IPS DF 4.7 (cell line): ENCODE measurements at regions not wholly inside any gene's neighbourhood (a gene's known extent, or its start where the extent isn't known, plus 50 kb on each side); places are given as distances from the start of the nearest gene placed in this dataset.

ENCODE experiments used
- DNase-seq: peaks from one replicate; pipeline ENCODE4 v3.0.0-alpha.2; 2013; ENCODE audit warnings: low spot score; ENCODE audit errors: extremely low read depth

DNA sequence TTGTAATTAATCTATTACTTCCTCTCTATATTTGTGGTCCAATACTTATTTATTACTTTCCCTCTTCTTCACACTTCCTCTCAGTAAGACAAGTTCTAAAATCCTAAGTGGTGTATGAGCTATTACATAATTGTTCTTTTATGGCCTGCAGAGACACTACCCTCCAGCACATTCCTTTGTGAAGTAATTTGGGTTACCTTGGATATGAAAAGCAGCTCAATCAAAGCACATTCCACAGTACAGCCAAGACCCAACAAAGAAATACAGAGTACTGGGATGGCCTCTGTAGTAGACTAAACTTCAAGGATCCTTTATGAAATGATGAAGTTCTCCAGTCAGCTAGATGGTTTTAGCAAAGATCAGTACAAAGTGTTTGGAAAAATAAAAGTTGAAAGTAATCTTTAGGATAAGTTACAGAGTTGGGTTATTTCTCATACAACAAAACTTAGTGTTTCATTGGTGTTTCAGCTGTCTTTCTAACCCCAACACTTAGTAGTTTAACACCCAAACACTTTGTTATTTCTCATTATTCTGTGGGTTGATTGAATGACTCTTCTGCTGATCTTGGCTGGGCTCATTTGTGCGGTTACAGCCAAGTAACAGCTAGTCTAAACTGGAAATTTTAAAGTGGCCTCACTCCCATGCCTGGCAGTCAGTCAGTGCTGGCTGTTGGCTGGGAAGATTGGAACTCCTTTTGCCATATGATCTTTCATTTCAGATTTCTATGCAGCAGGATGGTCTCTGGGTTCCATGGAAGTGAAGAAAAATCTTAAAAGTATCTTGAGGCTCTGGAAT lies 161.5 kb upstream of the POU3F2 start:
- DNase-seq, result no peak

DNA sequence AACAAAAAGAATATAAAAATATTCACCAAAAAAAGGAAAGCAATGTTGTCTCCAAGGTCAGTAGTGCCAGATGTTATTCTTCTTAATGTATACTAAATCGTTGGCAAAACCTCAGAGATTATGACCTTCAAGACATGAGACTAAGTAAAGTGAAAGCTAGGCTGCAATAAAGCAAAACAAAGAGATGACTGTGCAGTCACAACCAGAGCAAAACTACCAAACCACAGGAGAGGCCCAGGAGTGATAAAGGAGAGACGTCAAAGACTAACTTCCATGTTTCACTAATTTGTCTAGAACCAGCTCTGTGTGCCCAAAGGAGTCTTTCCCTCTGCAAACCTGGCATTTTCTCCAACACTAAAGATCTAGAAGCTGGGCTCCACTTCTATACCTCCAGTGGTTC lies 155.9 kb upstream of the POU3F2 start:
- no peak for DNase-seq

DNA sequence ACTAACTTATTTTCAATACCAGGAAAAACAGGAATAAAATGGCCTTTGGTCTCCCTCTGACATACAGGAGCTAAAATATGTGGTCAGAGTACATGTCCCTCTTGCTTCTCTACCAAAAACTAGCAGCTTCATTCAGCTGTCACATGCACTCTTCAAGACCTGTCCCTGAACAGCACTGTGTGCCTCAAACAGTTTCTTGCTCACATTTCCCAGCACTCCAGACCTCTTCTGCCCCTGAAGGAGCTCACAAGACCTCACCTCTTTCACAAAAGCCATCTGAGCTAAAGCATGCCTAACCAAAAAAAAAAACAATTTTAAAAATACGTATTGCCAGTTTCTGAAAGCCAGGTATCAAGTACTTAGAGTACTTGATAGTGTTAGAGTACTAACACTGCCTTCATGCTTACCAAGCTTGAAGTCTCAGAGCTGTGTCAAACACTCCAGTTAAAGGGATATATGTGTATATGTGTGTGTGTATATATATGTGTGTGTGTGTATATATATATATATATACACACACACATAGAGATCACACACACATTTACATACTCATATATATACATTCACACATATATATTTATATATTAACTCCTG lies 148.3 kb upstream of the POU3F2 start:
- DNase-seq, result no peak

DNA sequence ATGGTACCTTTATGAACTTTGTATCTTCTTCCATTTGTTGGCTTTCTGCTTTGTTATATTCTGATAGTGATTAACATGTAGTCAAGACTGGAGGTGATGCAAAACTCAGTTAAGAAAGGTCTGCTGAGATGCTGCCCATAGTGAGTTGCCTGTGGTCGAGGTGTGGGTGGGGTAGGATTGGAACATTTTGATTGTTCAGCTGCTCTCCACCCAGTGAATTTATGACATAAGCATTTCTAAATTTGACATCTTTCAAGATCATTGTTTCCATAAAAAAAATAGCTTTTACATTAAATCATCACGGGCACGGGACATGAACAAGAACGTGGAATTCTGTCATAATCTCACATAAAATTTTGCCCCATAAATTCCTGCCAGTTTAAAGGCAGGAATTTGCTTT lies 146.6 kb upstream of the POU3F2 start:
- no peak for DNase-seq

DNA sequence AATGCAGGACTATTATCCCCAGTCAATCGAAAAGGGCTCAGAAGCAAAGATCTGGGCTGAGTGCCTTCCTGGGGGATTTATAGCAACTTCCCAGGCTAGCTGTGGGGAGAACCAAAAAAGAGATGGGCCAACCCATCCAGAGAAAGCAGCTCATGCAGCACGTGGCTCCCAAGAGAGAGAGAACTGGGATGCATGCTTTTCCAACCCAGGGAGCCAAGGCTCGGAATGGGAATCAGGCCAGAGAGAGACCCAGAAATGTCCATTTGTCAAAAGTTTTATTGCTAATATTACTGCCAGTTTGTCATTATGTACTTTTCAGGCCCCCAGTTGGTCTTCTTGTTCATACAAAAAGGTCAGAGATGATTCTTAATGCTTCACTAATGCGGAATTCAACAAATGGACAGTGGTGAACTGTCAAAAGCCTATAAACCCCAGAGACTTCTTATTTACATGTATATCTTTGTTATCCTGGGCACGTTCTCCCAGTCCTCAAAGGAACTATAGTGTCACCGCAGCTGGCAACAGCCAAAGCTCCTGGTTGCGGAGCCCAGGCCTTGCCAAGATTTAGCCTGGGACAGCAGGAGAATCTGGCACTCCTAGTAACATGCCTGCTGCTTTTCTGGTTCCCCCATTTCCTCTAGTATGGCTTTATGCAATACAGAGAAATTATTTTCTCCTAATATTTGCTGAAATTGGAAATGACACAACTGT lies 139.1 kb upstream of the POU3F2 start:
- DNase-seq, result no peak

DNA sequence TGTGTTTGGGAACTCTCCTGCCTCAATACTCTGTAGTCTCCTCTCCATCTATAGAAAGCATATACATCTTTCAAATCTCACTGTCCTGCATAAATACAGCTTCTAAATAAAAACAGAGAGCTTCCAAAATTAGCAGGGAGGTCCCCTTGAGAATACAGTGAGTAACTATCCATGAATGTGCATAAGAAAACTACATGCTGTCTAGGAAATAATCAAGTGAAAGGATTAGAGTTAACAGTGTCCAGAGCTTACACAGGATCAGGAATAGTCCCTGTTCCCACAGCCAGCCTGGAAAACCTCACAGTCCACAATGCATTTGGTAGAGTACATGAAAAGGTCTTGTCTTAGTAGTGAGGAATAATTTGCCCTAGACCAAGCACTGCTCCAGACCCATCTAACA lies 123.0 kb upstream of the POU3F2 start:
- no peak for DNase-seq

DNA sequence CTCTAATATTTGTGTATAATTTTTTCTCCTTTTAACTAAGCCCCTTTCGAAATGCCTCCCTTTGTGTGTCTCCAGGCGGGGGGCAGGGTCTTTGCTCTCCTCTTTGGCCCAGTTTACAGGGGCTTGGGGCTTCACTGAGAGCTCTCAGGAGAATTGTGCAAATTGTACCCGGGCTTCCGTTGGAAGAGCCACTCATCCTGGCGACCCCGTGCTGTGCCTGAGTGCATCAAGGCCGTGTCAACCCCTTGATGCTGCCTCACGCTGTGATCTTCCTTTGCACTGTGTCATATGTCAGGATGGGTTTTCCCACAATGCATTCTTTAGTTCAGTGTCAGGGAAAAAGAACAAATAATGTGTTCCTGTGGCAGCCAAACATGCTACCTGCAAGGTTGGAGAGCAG lies 118.0 kb upstream of the POU3F2 start:
- DNase-seq, result no peak

DNA sequence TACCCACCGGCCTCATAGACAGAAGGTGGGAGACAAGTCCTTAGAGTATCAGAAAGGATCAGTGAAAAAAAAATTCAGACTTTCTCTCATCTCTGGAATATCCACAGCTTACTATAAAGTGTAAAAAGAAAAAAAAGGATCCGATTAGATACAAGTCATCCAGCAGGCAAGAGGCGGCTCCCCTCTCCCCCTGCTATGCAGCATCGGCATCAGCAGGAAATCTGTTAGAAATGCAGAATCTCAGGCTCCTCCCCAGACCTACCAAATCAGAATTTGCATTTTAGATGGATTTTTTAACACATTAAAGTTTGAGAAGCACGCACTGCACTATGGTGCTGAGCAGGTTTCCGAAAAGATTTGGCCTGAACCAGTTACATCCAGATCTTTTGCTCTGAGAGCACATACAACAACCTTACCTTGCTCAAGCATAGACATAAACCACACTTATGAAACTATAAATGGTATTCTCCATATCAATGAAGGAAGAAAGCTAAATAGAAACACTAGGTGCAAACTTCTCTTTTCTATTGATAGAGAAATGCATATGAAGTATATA lies 117.0 kb upstream of the POU3F2 start:
- no peak for DNase-seq

DNA sequence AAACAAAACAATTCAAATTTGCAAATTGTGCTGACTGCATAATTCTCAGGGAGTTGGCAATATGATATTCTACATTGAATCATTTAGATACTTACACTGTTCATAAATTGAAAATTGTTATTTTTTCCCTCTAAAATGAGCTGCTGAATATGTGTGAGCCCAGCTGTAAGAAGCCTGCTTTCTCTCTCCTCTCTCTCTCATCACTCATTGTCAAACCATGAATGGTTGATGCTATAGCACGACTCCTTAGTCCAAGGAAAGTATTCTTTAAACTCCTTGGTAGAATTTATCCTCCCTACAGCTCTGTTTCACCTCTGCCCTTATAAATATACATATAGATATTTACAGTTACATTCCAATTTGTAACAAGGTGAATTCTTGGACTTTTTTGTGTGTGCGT lies 116.4 kb upstream of the POU3F2 start:
- DNase-seq, result no peak

DNA sequence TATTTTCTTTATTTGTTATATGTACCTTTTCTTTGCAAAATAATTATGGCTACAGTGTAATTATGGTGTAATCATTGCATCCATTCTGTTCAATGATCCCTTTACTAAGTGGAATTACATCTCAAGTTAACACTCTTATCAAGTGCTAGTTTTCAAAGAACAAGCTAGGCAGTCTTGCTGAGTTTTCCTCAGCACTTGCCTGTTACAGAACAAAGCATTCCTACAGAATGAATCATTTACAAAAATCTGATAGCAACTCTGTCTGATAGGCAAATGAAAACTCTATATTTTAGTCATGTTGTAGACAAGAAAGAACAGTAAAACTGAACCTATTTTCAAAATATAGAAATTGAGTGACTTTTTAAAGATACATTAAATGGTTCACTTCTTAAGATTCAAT lies 109.8 kb upstream of the POU3F2 start:
- no peak for DNase-seq

DNA sequence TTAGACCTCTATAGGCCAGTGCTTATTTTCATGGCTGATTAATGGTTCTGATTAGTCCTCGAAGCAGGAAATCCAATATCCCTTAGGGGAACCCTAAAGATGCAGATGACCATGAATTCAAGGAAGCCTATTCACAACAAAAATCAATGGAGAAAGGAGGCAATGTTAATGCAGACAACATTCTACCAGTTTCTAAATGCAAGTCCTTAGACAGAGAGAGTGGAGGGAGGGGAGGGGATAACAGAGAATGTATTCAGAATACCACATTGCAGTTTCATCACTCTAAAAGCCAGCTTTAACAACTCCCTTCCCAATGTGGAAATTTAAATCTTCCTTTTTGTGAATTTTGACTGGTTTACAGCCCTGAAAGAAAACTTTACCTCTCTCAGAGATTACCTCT lies 87.1 kb upstream of the POU3F2 start:
- DNase-seq, result no peak

DNA sequence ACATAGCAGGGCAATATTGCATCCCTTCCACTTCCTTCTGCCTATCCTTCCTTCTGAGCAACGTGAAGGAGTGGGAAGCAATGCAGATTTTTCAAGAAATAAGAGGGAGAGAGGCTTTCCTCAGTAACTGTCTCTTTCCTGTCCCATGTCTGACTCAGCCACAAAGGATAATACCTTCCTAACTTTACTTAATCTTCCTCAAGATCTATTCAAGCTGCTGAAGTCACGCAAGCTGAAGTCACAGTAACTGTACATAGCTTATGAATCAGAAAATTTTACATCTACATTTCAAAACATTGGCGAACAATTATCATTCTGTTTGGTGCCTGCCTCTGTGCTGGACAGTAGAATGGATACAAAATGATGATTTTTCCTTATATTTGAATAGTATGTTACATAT lies 86.4 kb upstream of the POU3F2 start:
- no peak for DNase-seq

DNA sequence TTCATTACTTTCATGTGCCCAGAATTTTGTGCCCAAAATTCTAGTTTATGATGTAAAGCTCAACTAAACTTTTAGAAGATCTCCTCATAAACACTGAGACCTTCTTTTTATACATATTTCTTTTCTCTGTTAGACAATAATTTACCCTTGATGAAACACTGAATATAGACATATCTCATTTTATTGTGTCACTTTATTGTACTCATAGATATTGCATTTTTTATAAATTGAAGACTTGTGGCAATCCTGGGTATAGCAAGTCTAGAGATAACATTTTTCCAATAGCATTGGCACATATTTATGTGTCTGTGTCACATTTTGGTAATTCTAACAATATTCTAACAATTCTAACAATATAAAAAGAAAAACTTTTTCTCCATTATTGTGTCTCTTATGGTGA lies 74.9 kb upstream of the POU3F2 start:
- no peak for DNase-seq

DNA sequence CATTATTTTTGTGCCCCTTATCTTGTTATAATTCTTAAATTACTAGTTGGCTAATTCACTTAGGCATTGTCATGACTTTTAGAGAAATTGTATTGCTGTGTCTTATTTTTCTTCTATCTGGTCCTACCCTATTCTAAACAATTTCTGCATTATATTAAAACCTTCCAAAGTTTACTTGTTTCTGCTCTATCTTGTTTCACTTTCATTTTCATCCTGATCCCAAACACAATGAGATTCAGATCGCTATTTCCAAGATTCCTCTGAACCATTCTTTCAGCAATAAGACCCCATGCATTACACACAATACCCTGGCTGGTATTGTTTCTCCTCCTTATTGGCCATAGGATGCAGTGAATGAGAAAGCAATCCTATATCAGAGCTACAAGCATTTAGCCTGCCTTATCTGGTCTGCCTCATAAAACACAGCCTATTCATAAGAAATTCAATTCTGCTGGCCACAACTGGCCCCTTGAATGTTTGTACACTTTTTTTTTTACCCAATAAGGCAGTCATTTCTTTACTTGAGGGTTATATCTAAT lies 69.9 kb upstream of the POU3F2 start:
- no peak for DNase-seq

DNA sequence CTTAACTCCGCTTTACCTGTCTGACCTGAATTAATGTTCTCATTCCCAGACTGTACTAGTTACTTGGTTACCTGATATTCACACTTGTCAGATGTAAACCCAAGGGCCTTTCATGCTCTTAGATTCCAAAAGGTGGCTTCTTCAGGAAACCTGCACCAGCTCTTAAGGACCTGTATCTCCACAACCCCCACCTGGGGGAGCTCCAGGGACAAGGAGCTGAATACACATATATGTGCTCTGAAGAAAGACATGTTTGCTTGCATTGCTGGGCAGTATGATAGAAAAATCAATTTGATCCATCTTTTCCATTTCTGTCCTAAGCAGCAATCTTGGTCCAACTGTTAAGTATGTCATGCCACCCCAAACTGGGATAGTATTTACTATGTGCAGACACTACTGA lies 64.8 kb upstream of the POU3F2 start:
- no peak for DNase-seq

DNA sequence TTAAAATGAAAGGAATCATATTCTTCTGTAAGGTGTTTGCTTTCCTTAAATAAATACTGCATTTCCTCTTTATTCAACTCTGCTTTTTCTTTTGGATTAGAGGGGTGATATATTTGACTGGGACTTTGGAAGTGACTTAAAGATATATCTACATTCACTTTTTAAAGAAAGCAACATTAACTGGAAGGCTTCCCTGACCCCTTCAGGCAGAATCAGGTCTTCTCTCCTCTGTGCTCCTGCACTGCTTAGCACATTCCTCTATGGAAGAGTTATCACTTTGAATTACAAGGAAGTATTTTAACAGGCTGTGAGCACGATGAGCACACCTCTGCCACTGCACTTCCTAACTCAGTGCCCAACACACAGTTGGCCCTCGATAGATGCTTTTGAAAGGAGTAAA lies 59.2 kb upstream of the POU3F2 start:
- no peak for DNase-seq

DNA sequence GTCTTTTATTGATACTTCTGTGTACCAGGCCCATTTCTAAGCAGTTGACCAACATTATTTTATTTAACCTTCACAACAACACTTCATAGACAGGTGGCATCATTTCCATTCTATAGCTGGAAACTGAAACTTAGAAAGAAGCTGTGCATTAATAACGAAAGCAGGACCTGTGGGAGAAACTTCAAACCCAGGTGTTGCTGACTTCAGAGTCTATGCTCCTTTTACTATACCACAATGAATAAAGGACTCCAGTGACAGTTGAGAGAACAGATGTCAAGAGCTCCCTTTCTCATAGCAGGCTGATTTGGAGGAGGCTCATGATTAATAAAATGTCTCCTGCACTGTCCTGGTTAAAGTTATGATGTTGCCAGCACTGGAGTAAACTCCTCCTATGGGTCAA lies 56.6 kb upstream of the POU3F2 start:
- no peak for DNase-seq

DNA sequence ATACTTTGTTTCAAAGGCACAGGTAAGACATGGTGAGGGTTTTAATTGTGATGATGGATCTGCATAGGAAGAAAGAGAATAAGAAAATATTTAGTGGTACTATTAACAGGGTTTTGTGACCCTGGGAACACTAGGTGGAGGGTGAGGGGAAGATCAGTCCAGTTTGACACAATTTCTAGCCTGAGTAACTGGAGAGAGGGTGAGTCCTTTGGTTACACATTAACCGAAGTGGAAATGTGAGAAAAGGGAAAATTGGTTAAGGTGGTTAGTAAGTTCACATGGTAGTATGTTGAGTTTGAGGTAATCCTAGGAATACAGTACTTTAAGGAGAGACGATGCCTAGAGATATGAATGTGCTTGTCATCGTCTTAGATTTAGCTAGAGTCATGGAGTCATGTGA lies 54.8 kb upstream of the POU3F2 start:
- DNase-seq, result no peak

DNA sequence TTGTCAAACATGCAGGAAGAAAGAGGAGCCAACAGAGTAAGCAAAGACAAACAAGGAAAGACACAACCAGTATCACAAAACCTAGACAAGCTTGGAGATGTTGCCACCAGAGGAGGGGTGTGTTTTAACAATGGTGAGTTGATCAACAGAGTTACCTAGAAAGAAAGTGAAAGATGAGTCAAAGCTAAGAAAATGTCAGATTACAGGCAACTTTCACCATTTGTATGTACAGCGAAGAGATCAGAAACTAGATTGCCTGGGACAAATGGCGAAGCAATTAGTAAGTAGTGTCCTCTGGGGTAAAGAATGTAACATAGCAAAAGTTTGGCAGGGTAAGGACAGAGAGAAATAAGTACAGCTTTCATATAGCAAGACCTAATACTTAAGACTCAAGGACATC lies 51.6 kb upstream of the POU3F2 start:
- DNase-seq, result no peak

DNA sequence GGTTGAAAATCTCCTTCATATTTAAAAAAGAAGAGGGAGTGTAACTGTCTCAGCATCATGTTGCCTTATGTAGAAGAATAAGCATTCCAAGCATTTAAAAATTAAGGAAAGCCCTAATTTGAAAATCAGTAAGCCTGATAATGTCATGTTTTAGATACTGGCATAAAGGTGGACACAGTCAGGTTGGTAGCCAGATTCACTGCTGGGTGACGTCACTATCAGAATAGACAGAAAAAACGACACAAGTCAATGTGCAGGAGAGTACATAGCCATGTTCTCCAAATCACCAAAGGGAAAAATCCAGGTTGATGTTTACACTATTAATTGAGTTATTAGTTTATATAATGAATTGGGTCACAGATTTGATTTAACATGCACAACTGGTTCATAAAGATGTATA lies 50.8 kb upstream of the POU3F2 start:
- DNase-seq, result no peak
